ENCODE measurements at regions not wholly inside any gene's neighbourhood (a gene's known extent, or its start where the extent isn't known, plus 50 kb on each side); places are given as distances from the start of the nearest gene placed in this dataset.

DNA sequence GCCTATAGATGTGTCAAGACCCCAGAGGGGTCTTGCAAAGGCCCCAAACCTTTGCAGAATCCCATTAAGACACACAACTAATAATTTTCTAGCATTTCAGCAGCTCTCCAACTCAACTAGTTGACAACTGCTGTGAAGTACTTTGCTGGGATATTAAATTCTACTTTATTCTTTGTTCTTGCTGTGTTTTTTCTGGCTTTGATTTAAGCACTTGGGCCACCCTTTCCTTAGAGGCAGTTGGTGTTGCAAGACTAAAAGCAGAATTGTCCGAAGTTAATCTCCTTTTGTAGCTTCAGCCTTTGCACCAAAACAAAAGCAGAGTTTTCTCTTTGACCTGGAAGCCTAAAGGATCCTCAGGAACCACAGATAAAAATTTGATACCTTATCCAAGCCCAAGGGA, 353.1 kb upstream of the CLNK start:
- Mint-ChIP-seq H3K4me1 (no peaks in the 10 kb centered on the region), H3K9me3 (peaks cover 54% of the 10 kb centered on the region), H3K27me3 (ENCODE audit: low read depth) (no peaks in the 10 kb centered on the region; the same call in 1 of the 2 replicates), H3K36me3 (peaks cover 32% of the 10 kb centered on the region), H3K27ac (no peak overlapping the region), H3K4me3 (no peak overlapping the region)
- CTCF ChIA-PET, result no interaction called here
- TF ChIP-seq, protein P1, sequence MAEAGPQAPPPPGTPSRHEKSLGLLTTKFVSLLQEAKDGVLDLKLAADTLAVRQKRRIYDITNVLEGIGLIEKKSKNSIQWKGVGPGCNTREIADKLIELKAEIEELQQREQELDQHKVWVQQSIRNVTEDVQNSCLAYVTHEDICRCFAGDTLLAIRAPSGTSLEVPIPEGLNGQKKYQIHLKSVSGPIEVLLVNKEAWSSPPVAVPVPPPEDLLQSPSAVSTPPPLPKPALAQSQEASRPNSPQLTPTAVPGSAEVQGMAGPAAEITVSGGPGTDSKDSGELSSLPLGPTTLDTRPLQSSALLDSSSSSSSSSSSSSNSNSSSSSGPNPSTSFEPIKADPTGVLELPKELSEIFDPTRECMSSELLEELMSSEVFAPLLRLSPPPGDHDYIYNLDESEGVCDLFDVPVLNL (CRISPR knock-in tag; IDR thresholded peaks at IDR 0.05; ENCODE audit: borderline replicate concordance, low read depth), result no peak
- TF ChIP-seq SMAD4 (CRISPR knock-in tag; IDR thresholded peaks at IDR 0.05) (no peak), JUN (CRISPR knock-in tag; IDR thresholded peaks at IDR 0.05) (no peak), ZNF396 (CRISPR knock-in tag; IDR thresholded peaks at IDR 0.05; ENCODE audit: borderline replicate concordance) (no peak), NFE2L1 (CRISPR knock-in tag; IDR thresholded peaks at IDR 0.05) (no peak), KAT7 (CRISPR knock-in tag; IDR thresholded peaks at IDR 0.05; ENCODE audit: borderline replicate concordance) (no peak), ZNF138 (CRISPR knock-in tag; conservative IDR thresholded peaks at IDR 0.05) (no peak), FOXJ3 (CRISPR knock-in tag; IDR thresholded peaks at IDR 0.05; ENCODE audit: borderline replicate concordance) (no peak), IRF2 (CRISPR knock-in tag; IDR thresholded peaks at IDR 0.05; ENCODE audit: borderline replicate concordance, low read depth) (no peak)
- TF ChIP-seq, protein P2, sequence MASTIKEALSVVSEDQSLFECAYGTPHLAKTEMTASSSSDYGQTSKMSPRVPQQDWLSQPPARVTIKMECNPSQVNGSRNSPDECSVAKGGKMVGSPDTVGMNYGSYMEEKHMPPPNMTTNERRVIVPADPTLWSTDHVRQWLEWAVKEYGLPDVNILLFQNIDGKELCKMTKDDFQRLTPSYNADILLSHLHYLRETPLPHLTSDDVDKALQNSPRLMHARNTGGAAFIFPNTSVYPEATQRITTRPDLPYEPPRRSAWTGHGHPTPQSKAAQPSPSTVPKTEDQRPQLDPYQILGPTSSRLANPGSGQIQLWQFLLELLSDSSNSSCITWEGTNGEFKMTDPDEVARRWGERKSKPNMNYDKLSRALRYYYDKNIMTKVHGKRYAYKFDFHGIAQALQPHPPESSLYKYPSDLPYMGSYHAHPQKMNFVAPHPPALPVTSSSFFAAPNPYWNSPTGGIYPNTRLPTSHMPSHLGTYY (CRISPR knock-in tag; IDR thresholded peaks at IDR 0.05), result no peak
- TF ChIP-seq, protein P3, sequence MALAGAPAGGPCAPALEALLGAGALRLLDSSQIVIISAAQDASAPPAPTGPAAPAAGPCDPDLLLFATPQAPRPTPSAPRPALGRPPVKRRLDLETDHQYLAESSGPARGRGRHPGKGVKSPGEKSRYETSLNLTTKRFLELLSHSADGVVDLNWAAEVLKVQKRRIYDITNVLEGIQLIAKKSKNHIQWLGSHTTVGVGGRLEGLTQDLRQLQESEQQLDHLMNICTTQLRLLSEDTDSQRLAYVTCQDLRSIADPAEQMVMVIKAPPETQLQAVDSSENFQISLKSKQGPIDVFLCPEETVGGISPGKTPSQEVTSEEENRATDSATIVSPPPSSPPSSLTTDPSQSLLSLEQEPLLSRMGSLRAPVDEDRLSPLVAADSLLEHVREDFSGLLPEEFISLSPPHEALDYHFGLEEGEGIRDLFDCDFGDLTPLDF (CRISPR knock-in tag; IDR thresholded peaks at IDR 0.05), result no peak
- TF ChIP-seq, protein P4, sequence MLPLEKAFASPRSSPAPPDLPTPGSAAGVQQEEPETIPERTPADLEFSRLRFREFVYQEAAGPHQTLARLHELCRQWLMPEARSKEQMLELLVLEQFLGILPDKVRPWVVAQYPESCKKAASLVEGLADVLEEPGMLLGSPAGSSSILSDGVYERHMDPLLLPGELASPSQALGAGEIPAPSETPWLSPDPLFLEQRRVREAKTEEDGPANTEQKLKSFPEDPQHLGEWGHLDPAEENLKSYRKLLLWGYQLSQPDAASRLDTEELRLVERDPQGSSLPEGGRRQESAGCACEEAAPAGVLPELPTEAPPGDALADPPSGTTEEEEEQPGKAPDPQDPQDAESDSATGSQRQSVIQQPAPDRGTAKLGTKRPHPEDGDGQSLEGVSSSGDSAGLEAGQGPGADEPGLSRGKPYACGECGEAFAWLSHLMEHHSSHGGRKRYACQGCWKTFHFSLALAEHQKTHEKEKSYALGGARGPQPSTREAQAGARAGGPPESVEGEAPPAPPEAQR (CRISPR knock-in tag; IDR thresholded peaks at IDR 0.05), result no peak
- DNase-seq (ENCODE audit: low spot score), result no peak
- POLR2A ChIA-PET, result no interaction called here
- ATAC-seq, result no peak

DNA sequence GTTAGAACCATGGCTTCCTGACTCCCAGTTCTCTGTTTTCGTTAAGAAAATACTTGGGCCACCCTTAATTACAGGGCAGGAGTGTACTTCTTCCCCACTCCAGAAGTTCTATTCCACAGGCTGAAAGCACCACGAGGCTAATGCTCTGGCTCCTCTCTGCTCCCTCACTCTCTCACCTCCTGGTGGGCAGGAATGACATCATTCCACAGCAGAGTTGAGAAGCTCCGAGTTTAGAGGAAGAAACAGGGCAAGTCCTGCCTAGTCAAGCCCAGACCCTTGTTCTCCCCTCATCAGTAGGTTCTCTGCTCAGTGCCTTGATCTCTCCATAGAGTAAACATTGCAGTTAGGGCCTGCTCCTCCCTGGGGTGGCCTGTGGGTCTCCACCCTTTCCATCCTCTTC, 343.8 kb upstream of the CLNK start:
- peaks cover 4% of the 10 kb centered on the region; the same call in 1 of the 2 replicates for H3K27me3 Mint-ChIP-seq (ENCODE audit: low read depth)
- TF ChIP-seq ELF4 (CRISPR knock-in tag; IDR thresholded peaks at IDR 0.05; ENCODE audit: low read depth) (no peak), ZNF416 (CRISPR knock-in tag; IDR thresholded peaks at IDR 0.05) (no peak), MXD4 (CRISPR knock-in tag; IDR thresholded peaks at IDR 0.05; ENCODE audit: borderline replicate concordance) (no peak), ETV6 (CRISPR knock-in tag; IDR thresholded peaks at IDR 0.05) (no peak), SMAD3 (CRISPR knock-in tag; IDR thresholded peaks at IDR 0.05; ENCODE audit: borderline replicate concordance) (no peak)
- TF ChIP-seq, protein P1 (CRISPR knock-in tag; IDR thresholded peaks at IDR 0.05; ENCODE audit: borderline replicate concordance, low read depth), result no peak
- TF ChIP-seq, protein P5, sequence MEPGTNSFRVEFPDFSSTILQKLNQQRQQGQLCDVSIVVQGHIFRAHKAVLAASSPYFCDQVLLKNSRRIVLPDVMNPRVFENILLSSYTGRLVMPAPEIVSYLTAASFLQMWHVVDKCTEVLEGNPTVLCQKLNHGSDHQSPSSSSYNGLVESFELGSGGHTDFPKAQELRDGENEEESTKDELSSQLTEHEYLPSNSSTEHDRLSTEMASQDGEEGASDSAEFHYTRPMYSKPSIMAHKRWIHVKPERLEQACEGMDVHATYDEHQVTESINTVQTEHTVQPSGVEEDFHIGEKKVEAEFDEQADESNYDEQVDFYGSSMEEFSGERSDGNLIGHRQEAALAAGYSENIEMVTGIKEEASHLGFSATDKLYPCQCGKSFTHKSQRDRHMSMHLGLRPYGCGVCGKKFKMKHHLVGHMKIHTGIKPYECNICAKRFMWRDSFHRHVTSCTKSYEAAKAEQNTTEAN (CRISPR knock-in tag; IDR thresholded peaks at IDR 0.05), result no peak
- no peak for ATAC-seq
- H3K36me3 Mint-ChIP-seq, result peaks cover 67% of the 10 kb centered on the region
- no peak overlapping the region for H3K4me3 Mint-ChIP-seq
- no peak for DNase-seq (ENCODE audit: low spot score)
- ChIA-PET CTCF (no interaction called here), POLR2A (no interaction called here)
- H3K27ac Mint-ChIP-seq, result no peak overlapping the region
- peaks cover 72% of the 10 kb centered on the region for H3K9me3 Mint-ChIP-seq
- no peaks in the 10 kb centered on the region for H3K4me1 Mint-ChIP-seq
